IMR-90 (cell line): ENCODE measurements at regions not wholly inside any gene's neighbourhood (a gene's known extent, or its start where the extent isn't known, plus 50 kb on each side); places are given as distances from the start of the nearest gene placed in this dataset.

ENCODE experiments used
- ATAC-seq: fragments of 200-7000 bp; cut with Tn5 transposase; 2 replicates; pipeline ENCODE4 v1.9.1; 2020; ENCODE audit warnings: low read depth, mild to moderate bottlenecking, moderate library complexity
- BruUV-seq: library from RNA; stranded (reverse); fragments of 400-500 nt; replicated peaks from 2 replicates; lab custom pipeline; 2021; lab: Mats Ljungman, UMichigan
- CTCF ChIA-PET: fragments of 300-600 bp; formaldehyde crosslinking; extraction: SDS; loops from one replicate; lab custom pipeline; 2021; ENCODE audit warnings: antibody characterized with exemption; lab: Yijun Ruan, JAX
- POLR2A ChIA-PET: fragments of 300-600 bp; sonication (Branson Sonifier 250); formaldehyde crosslinking; loops from one replicate; lab custom pipeline; 2022; ENCODE audit warnings: antibody characterized with exemption; ENCODE audit not compliant: unreplicated experiment; lab: Charles Lee
- DNase-seq: peaks from one replicate; pipeline ENCODE4 v3.0.0; 2013
- H2AFZ ChIP-seq: replicated peaks from 2 replicates; pipeline ENCODE3; 2013; ENCODE audit warnings: low read length, mild to moderate bottlenecking; ENCODE audit not compliant: poor library complexity
- H2AK5ac ChIP-seq: 2 replicates; pipeline ENCODE4 v1.6.1; 2013; ENCODE audit warnings: low read depth, low read length, inconsistent platforms
- H2AK9ac ChIP-seq: replicated peaks from 2 replicates; pipeline ENCODE3; 2013; ENCODE audit warnings: mild to moderate bottlenecking, low read depth, low read length, moderate library complexity; ENCODE audit not compliant: poor library complexity
- H2BK120ac ChIP-seq: 2 replicates; pipeline ENCODE4 v1.6.1; 2013; ENCODE audit warnings: low read depth, low read length, inconsistent platforms
- H2BK15ac ChIP-seq: 3 replicates; pipeline ENCODE4 v1.6.1; 2013; ENCODE audit warnings: low read depth, low read length, inconsistent platforms
- H2BK20ac ChIP-seq: 2 replicates; pipeline ENCODE4 v1.6.1; 2013; ENCODE audit warnings: low read depth, mild to moderate bottlenecking, inconsistent platforms, low read length, moderate library complexity
- H2BK5ac ChIP-seq: 2 replicates; pipeline ENCODE4 v1.6.1; 2013; ENCODE audit warnings: mild to moderate bottlenecking, low read depth, low read length, inconsistent platforms; ENCODE audit not compliant: poor library complexity, severe bottlenecking
- H3K14ac ChIP-seq: replicated peaks from 2 replicates; pipeline ENCODE4 v1.6.1; 2013; ENCODE audit warnings: low read depth, low read length, inconsistent platforms
- H3K18ac ChIP-seq: 2 replicates; pipeline ENCODE4 v1.6.1; 2013; ENCODE audit warnings: low read depth, low read length, control low read depth
- H3K23ac ChIP-seq: 2 replicates; pipeline ENCODE4 v1.6.1; 2013; ENCODE audit warnings: low read depth, low read length, inconsistent platforms
- H3K27ac ChIP-seq: 2 replicates; pipeline ENCODE4 v1.5.1; 2013; ENCODE audit warnings: mild to moderate bottlenecking, control low read depth, low read length; ENCODE audit not compliant: insufficient read depth
- H3K27me3 ChIP-seq: 2 replicates; pipeline ENCODE4 v1.6.1; 2013; ENCODE audit warnings: low read length; ENCODE audit not compliant: control insufficient read depth, insufficient read depth
- H3K36me3 ChIP-seq: 2 replicates; pipeline ENCODE4 v1.6.1; 2013; ENCODE audit warnings: low read length, mixed read lengths; ENCODE audit not compliant: control insufficient read depth, insufficient read depth
- H3K4ac ChIP-seq: 2 replicates; pipeline ENCODE4 v1.6.1; 2013; ENCODE audit warnings: low read depth, low read length, inconsistent platforms
- H3K4me1 ChIP-seq: 2 replicates; pipeline ENCODE4 v1.6.1; 2013; ENCODE audit warnings: low read length, mixed read lengths; ENCODE audit not compliant: control insufficient read depth, insufficient read depth
- H3K4me2 ChIP-seq: 2 replicates; pipeline ENCODE4 v1.6.1; 2013; ENCODE audit warnings: low read depth, mild to moderate bottlenecking, control low read depth, low read length, moderate library complexity
- H3K4me3 ChIP-seq: 2 replicates; pipeline ENCODE4 v1.5.1; 2013; ENCODE audit warnings: low read depth, mild to moderate bottlenecking, control low read depth, low read length, moderate library complexity; ENCODE audit not compliant: insufficient read depth
- H3K56ac ChIP-seq: 2 replicates; pipeline ENCODE4 v1.6.1; 2013; ENCODE audit warnings: low read length, inconsistent platforms; ENCODE audit not compliant: insufficient read depth; ENCODE audit errors: extremely low read depth
- H3K79me1 ChIP-seq, 2 experiments: 2 replicates each; pipeline ENCODE4 v1.6.1; 2013; ENCODE audit warnings: low read length in 2 of 2, inconsistent platforms in 1 of 2, low read depth in 1 of 2
- H3K9ac ChIP-seq: 2 replicates; pipeline ENCODE4 v1.6.1; 2013; ENCODE audit warnings: low read depth, low read length, control low read depth
- H3K9me1 ChIP-seq: 2 replicates; pipeline ENCODE4 v1.6.1; 2013; ENCODE audit warnings: low read length, inconsistent platforms; ENCODE audit not compliant: insufficient read depth
- H3K9me3 ChIP-seq: 2 replicates; pipeline ENCODE4 v1.6.1; 2013; ENCODE audit warnings: low read length; ENCODE audit not compliant: control insufficient read depth, insufficient read depth
- H4K20me1 ChIP-seq: 2 replicates; pipeline ENCODE4 v1.6.1; 2013; ENCODE audit warnings: low read length, inconsistent platforms; ENCODE audit not compliant: insufficient read depth
- H4K5ac ChIP-seq: 2 replicates; pipeline ENCODE4 v1.6.1; 2013; ENCODE audit warnings: mild to moderate bottlenecking, low read depth, low read length, control low read depth
- H4K8ac ChIP-seq, 2 experiments: 2 replicates each; pipeline ENCODE4 v1.6.1; 2013; ENCODE audit warnings: low read depth in 2 of 2, low read length in 2 of 2, control low read depth in 1 of 2, inconsistent platforms in 1 of 2
- H4K91ac ChIP-seq: 2 replicates; pipeline ENCODE4 v1.6.1; 2013; ENCODE audit warnings: low read depth, low read length, inconsistent platforms; ENCODE audit not compliant: insufficient read depth
- BHLHE40 ChIP-seq: fragments of 150-350 bp; IDR thresholded peaks from 2 replicates; pipeline ENCODE4 v1.6.1; 2016; ENCODE audit warnings: mild to moderate bottlenecking, low read depth, low read length
- CEBPB ChIP-seq: IDR thresholded peaks from 2 replicates; pipeline ENCODE4 v1.6.1; 2012; ENCODE audit warnings: low read depth, low read length, improper control_type of control experiment
- CHD1 ChIP-seq: IDR thresholded peaks from 2 replicates; pipeline ENCODE4 v1.6.1; 2012; ENCODE audit warnings: low read depth, low read length, improper control_type of control experiment
- FOS ChIP-seq: fragments of 150-350 bp; IDR thresholded peaks from 2 replicates; pipeline ENCODE4 v1.6.1; 2016; ENCODE audit warnings: low read depth, low read length
- MAFK ChIP-seq: IDR thresholded peaks from 2 replicates; pipeline ENCODE4 v1.6.1; 2012; ENCODE audit warnings: low read depth, low read length, improper control_type of control experiment
- MAZ ChIP-seq: IDR thresholded peaks from 2 replicates; pipeline ENCODE4 v1.6.1; 2012; ENCODE audit warnings: low read depth, mild to moderate bottlenecking, low read length, improper control_type of control experiment, moderate library complexity, borderline replicate concordance
- MXI1 ChIP-seq: IDR thresholded peaks from 2 replicates; pipeline ENCODE4 v1.6.1; 2012; ENCODE audit warnings: low read depth, mild to moderate bottlenecking, low read length, moderate library complexity, borderline replicate concordance
- NFE2L2 ChIP-seq: fragments of 150-350 bp; IDR thresholded peaks from 2 replicates; pipeline ENCODE4 v1.6.1; 2016; ENCODE audit warnings: low read depth, mild to moderate bottlenecking, low read length
- POLR2A ChIP-seq: IDR thresholded peaks from 2 replicates; pipeline ENCODE4 v1.6.1; 2012; ENCODE audit warnings: mild to moderate bottlenecking, low read depth, low read length
- RCOR1 ChIP-seq: IDR thresholded peaks from 2 replicates; pipeline ENCODE4 v1.6.1; 2012; ENCODE audit warnings: mild to moderate bottlenecking, low read length, improper control_type of control experiment; ENCODE audit not compliant: insufficient replicate concordance
- RFX5 ChIP-seq: IDR thresholded peaks from 2 replicates; pipeline ENCODE4 v1.8.0; 2012; ENCODE audit warnings: low read depth, mild to moderate bottlenecking, low read length, moderate library complexity
- SMC3 ChIP-seq: fragments of 150-350 bp; IDR thresholded peaks from 2 replicates; pipeline ENCODE4 v1.6.1; 2016; ENCODE audit warnings: low read depth, mild to moderate bottlenecking, antibody characterized with exemption, low read length, moderate library complexity
- WGBS, 2 experiments: methylation state at CpG; one replicate each; pipeline versions ENCODE4 v1.1.5 to v1.1.7; 2013; ENCODE audit warnings: missing lambda C conversion rate in 2 of 2; ENCODE audit not compliant: insufficient read length in 1 of 2; ENCODE audit errors: extremely low coverage in 2 of 2; 5-methylcytosine and 5-hydroxymethylcytosine counted together
- dilution Hi-C: fragments of 300-500 bp; cut with HindIII; formaldehyde crosslinking; loops from one replicate; pipeline ENCODE4 v1.14.3; 2018; ENCODE audit warnings: low sequenced_read_pairs; ENCODE audit not compliant: unreplicated experiment
- in situ Hi-C: fragments of 300-500 bp; cut with MboI; formaldehyde crosslinking; loops from 3 replicates; pipeline ENCODE4 v1.14.3; 2019; ENCODE audit warnings: low sequenced_read_pairs, inconsistent platforms, mixed read lengths
- intact Hi-C: fragments of 100-400 bp; cut with micrococcal nuclease; formaldehyde crosslinking; loops from 2 replicates; pipeline ENCODE4 v1.10.0; 2022
- TF ChIP-seq, protein P1 (sequence below): fragments of 150-350 bp; IDR thresholded peaks from 2 replicates; pipeline ENCODE4 v1.6.1; 2016; ENCODE audit warnings: low read depth, mild to moderate bottlenecking, low read length, moderate library complexity, borderline replicate concordance
- TF ChIP-seq, protein P2 (sequence below): conservative IDR thresholded peaks from 2 replicates; pipeline ENCODE4 v1.5.1; 2012; ENCODE audit warnings: mild to moderate bottlenecking, low read depth, low read length, improper control_type of control experiment
- TF ChIP-seq, protein P3 (sequence below): fragments of 150-350 bp; IDR thresholded peaks from 2 replicates; pipeline ENCODE4 v1.6.1; 2017; ENCODE audit warnings: mild to moderate bottlenecking, antibody characterized with exemption, low read length, low read depth

DNA sequence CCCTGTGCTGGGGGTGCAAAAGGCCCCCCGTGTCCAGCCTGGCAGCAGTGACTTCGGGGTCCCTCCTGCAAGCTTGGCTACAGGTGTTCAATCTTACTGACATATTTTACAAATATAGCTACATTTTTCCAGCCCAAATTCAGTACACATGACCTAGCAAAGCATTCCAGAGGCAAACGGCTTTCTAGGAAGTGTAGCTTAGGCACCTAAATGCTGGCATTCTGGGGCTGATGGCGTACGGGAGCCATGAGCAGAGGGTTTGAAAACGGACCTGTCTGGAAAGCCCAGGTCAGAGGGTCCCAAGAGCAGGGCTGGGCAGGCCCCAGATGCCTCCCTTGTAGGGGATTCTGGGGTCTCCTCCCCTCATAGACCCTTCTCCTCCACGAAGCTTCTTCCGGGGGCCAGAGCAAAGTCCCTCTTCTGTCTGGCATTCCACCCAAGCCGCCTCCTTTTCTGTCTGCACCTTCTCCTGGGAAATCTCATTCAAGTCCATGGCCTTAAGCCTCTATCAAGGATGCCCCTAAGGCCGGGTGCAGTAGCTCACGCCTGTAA, 63.3 kb upstream of the ASAP2 start:
- H3K9me1 ChIP-seq, result peaks cover 15% of the 10 kb centered on the region
- H2BK15ac ChIP-seq, result peak overlapping the region; percentile 51; the same call in 1 of the 3 replicates
- no peak overlapping the region for H3K4me3 ChIP-seq
- intact Hi-C loops, result loop anchor here (1.0 to 10.0 kb wide), 6 partner anchors 49 to 491 kb away; partner anchors contain the start of genes CPSF3, ITGB1BP1 and YWHAQ
- ATAC-seq (no peak), DNase-seq (no peak)
- peak overlapping the region; percentile 50 for H2BK120ac ChIP-seq
- BruUV-seq, result no TSS peak
- H3K9me3 ChIP-seq, result no peaks in the 10 kb centered on the region
- no peak overlapping the region for H3K23ac ChIP-seq
- peak overlapping the region; percentile 44; the same call in 1 of the 2 replicates for H3K56ac ChIP-seq
- H2AK9ac ChIP-seq, result peak overlapping the region; percentile 29
- H2BK5ac ChIP-seq, result peak overlapping the region; percentile 54
- H3K27ac ChIP-seq, result peak overlapping the region; percentile 41
- 66% methylated on average over 4 of the region's 11 CpGs; no CpG with 5 or more reads in 1 of the 2 experiments for WGBS, 2 experiments
- peak overlapping the region; percentile 61 for H3K14ac ChIP-seq
- peak overlapping the region; percentile 10; the same call in 1 of the 2 replicates for H3K18ac ChIP-seq
- H3K4me1 ChIP-seq, result peaks cover 21% of the 10 kb centered on the region
- H3K36me3 ChIP-seq, result no peaks in the 10 kb centered on the region
- ChIA-PET CTCF (interaction anchor here (0.5 to 2.0 kb wide), 5 partner anchors 27 to 339 kb away, joined by 3 to 12 read pairs (median 4); no protein-coding TSS in a partner anchor), POLR2A (no interaction called here)
- H2AK5ac ChIP-seq, result peak overlapping the region; percentile 74
- peak overlapping the region; percentile 95 for H2AFZ ChIP-seq
- peak overlapping the region; percentile 15 for H3K9ac ChIP-seq
- H4K91ac ChIP-seq, result peak overlapping the region; percentile 59
- H3K27me3 ChIP-seq, result no peaks in the 10 kb centered on the region
- dilution Hi-C loops, result no loop called here
- H3K4me2 ChIP-seq, result peak overlapping the region; percentile 33
- H2BK20ac ChIP-seq, result peak overlapping the region; percentile 22; the same call in 1 of the 2 replicates
- H4K8ac ChIP-seq, result peak overlapping the region in 1 of 2 experiments; percentile 56; a peak in 1 of 4 replicates
- in situ Hi-C loops, result loop anchor here (10.0 kb wide), 2 partner anchors 191 to 231 kb away; no protein-coding TSS in a partner anchor
- H3K79me1 ChIP-seq, result peaks cover 0 to 9% of the 10 kb centered on the region in 2 experiments; a peak in 1 of 4 replicates
- no peaks in the 10 kb centered on the region for H4K20me1 ChIP-seq
- H3K4ac ChIP-seq, result peak overlapping the region; percentile 68
- H4K5ac ChIP-seq, result peak overlapping the region; percentile 13; the same call in 1 of the 2 replicates
- no peak for TF ChIP-seq MAZ
- TF ChIP-seq, protein P1, sequence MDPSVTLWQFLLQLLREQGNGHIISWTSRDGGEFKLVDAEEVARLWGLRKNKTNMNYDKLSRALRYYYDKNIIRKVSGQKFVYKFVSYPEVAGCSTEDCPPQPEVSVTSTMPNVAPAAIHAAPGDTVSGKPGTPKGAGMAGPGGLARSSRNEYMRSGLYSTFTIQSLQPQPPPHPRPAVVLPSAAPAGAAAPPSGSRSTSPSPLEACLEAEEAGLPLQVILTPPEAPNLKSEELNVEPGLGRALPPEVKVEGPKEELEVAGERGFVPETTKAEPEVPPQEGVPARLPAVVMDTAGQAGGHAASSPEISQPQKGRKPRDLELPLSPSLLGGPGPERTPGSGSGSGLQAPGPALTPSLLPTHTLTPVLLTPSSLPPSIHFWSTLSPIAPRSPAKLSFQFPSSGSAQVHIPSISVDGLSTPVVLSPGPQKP, result no peak
- TF ChIP-seq RFX5, result no peak
- TF ChIP-seq FOS, result no peak
- TF ChIP-seq CHD1, result no peak
- TF ChIP-seq, protein P2, sequence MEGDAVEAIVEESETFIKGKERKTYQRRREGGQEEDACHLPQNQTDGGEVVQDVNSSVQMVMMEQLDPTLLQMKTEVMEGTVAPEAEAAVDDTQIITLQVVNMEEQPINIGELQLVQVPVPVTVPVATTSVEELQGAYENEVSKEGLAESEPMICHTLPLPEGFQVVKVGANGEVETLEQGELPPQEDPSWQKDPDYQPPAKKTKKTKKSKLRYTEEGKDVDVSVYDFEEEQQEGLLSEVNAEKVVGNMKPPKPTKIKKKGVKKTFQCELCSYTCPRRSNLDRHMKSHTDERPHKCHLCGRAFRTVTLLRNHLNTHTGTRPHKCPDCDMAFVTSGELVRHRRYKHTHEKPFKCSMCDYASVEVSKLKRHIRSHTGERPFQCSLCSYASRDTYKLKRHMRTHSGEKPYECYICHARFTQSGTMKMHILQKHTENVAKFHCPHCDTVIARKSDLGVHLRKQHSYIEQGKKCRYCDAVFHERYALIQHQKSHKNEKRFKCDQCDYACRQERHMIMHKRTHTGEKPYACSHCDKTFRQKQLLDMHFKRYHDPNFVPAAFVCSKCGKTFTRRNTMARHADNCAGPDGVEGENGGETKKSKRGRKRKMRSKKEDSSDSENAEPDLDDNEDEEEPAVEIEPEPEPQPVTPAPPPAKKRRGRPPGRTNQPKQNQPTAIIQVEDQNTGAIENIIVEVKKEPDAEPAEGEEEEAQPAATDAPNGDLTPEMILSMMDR, result no peak
- no peak for TF ChIP-seq MXI1
- no peak for TF ChIP-seq RCOR1
- no peak for TF ChIP-seq MAFK
- no peak for TF ChIP-seq BHLHE40
- TF ChIP-seq CEBPB, result no peak
- TF ChIP-seq SMC3, result no peak
- TF ChIP-seq, protein P3, sequence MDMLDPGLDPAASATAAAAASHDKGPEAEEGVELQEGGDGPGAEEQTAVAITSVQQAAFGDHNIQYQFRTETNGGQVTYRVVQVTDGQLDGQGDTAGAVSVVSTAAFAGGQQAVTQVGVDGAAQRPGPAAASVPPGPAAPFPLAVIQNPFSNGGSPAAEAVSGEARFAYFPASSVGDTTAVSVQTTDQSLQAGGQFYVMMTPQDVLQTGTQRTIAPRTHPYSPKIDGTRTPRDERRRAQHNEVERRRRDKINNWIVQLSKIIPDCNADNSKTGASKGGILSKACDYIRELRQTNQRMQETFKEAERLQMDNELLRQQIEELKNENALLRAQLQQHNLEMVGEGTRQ, result no peak
- no peak for TF ChIP-seq NFE2L2
- no peak for TF ChIP-seq POLR2A
